WTC11 (cell line): ENCODE measurements at regions not wholly inside any gene's neighbourhood (a gene's known extent, or its start where the extent isn't known, plus 50 kb on each side); places are given as distances from the start of the nearest gene placed in this dataset.

Experiments used
- ATAC-seq: fragments of 200-7000 bp; cut with Tn5 transposase; 2 replicates; pipeline ENCODE4 v1.10.0; 2021; ENCODE audit warnings: mild to moderate bottlenecking, moderate library complexity
- CTCF ChIA-PET: fragments of 300-600 bp; sonication (Branson Sonifier 250); formaldehyde crosslinking; loops from one replicate; lab custom pipeline; 2021; ENCODE audit warnings: antibody characterized with exemption; lab: Charles Lee
- POLR2A ChIA-PET: fragments of 350-600 bp; sonication (Branson Sonifier 250); formaldehyde crosslinking; loops from one replicate; lab custom pipeline; 2021; ENCODE audit warnings: antibody characterized with exemption; lab: Charles Lee
- DNase-seq: peaks from one replicate; pipeline ENCODE4 v3.0.0; 2021; ENCODE audit warnings: low spot score
- H3K27ac Mint-ChIP-seq: 2 replicates; pipeline ENCODE4 v1.8.0; 2021; ENCODE audit warnings: mixed read lengths
- H3K27me3 Mint-ChIP-seq: 2 replicates; pipeline ENCODE4 v1.8.0; 2021; ENCODE audit warnings: low read depth, mild to moderate bottlenecking, moderate library complexity, mixed read lengths
- H3K36me3 Mint-ChIP-seq: 2 replicates; pipeline ENCODE4 v1.8.0; 2021; ENCODE audit warnings: mixed read lengths
- H3K4me1 Mint-ChIP-seq: 2 replicates; pipeline ENCODE4 v1.8.0; 2022; ENCODE audit warnings: mixed read lengths
- H3K4me3 Mint-ChIP-seq: 2 replicates; pipeline ENCODE4 v1.8.0; 2021; ENCODE audit warnings: mild to moderate bottlenecking, moderate library complexity, mixed read lengths
- H3K9me3 Mint-ChIP-seq: 2 replicates; pipeline ENCODE4 v1.8.0; 2021; ENCODE audit warnings: mixed read lengths
- ATF1 ChIP-seq: sonication (generic); formaldehyde crosslinking; IDR thresholded peaks from 2 replicates; pipeline ENCODE4 v1.8.1; 2023; ENCODE audit warnings: mild to moderate bottlenecking, moderate library complexity, missing genetic modification reagents
- ELF4 ChIP-seq: sonication (generic); formaldehyde crosslinking; IDR thresholded peaks from 2 replicates; pipeline ENCODE4 v1.8.1; 2022; ENCODE audit warnings: low read depth, mild to moderate bottlenecking, moderate library complexity, missing genetic modification reagents
- EMX1 ChIP-seq: fragments of 250-450 bp; sonication (Bioruptor Pico); IDR thresholded peaks from 2 replicates; pipeline ENCODE4 v1.8.0; 2021; ENCODE audit warnings: mild to moderate bottlenecking
- ESRRA ChIP-seq: sonication (generic); formaldehyde crosslinking; IDR thresholded peaks from 2 replicates; pipeline ENCODE4 v1.8.1; 2022; ENCODE audit warnings: mild to moderate bottlenecking, missing genetic modification reagents, borderline replicate concordance
- HMGA2 ChIP-seq: fragments of 250-450 bp; sonication (Bioruptor Pico); IDR thresholded peaks from 2 replicates; pipeline ENCODE4 v1.4.0; 2021; ENCODE audit warnings: mild to moderate bottlenecking, moderate library complexity
- JAZF1 ChIP-seq: fragments of 250-450 bp; sonication (Bioruptor Pico); IDR thresholded peaks from 2 replicates; pipeline ENCODE4 v1.9.0; 2021; ENCODE audit warnings: moderate library complexity, mild to moderate bottlenecking, inconsistent platforms
- KAT7 ChIP-seq: sonication (generic); formaldehyde crosslinking; IDR thresholded peaks from 2 replicates; pipeline ENCODE4 v1.8.1; 2023; ENCODE audit warnings: missing genetic modification reagents, mild to moderate bottlenecking, borderline replicate concordance
- ZNF121 ChIP-seq: sonication (generic); formaldehyde crosslinking; IDR thresholded peaks from 2 replicates; pipeline ENCODE4 v1.8.0; 2023; ENCODE audit warnings: missing genetic modification reagents
- ZNF396 ChIP-seq: fragments of 250-450 bp; sonication (Bioruptor Pico); IDR thresholded peaks from 2 replicates; pipeline ENCODE4 v1.8.0; 2021; ENCODE audit warnings: mild to moderate bottlenecking, moderate library complexity, borderline replicate concordance
- ZNF416 ChIP-seq: fragments of 250-450 bp; sonication (Bioruptor Pico); IDR thresholded peaks from 2 replicates; pipeline ENCODE4 v1.9.0; 2021; ENCODE audit warnings: mild to moderate bottlenecking, inconsistent platforms
- TF ChIP-seq, protein P1 (sequence below): sonication (generic); formaldehyde crosslinking; IDR thresholded peaks from 2 replicates; pipeline ENCODE4 v1.8.1; 2023; ENCODE audit warnings: mild to moderate bottlenecking, missing genetic modification reagents
- TF ChIP-seq, protein P2 (sequence below): sonication (generic); formaldehyde crosslinking; conservative IDR thresholded peaks from 2 replicates; pipeline ENCODE4 v1.8.1; 2022; ENCODE audit warnings: mild to moderate bottlenecking, missing genetic modification reagents
- TF ChIP-seq, protein P3 (sequence below): sonication (generic); formaldehyde crosslinking; IDR thresholded peaks from 2 replicates; pipeline ENCODE4 v1.8.0; 2023; ENCODE audit warnings: mild to moderate bottlenecking, missing genetic modification reagents
- TF ChIP-seq, protein P4 (sequence below): fragments of 250-450 bp; sonication (Bioruptor Pico); IDR thresholded peaks from 2 replicates; pipeline ENCODE4 v2.1.2; 2022; ENCODE audit warnings: mild to moderate bottlenecking, moderate library complexity
- TF ChIP-seq, protein P5 (sequence below): fragments of 250-450 bp; sonication (Bioruptor Pico); conservative IDR thresholded peaks from 2 replicates; pipeline ENCODE4 v1.9.0; 2021; ENCODE audit warnings: mild to moderate bottlenecking
- TF ChIP-seq, protein P6 (sequence below): fragments of 250-450 bp; sonication (Bioruptor Pico); IDR thresholded peaks from 2 replicates; pipeline ENCODE4 v1.9.0; 2021; ENCODE audit warnings: moderate library complexity, mild to moderate bottlenecking, inconsistent platforms, borderline replicate concordance
- TF ChIP-seq, protein P7 (sequence below): sonication (generic); formaldehyde crosslinking; IDR thresholded peaks from 2 replicates; pipeline ENCODE4 v1.8.0; 2022; ENCODE audit warnings: mild to moderate bottlenecking, missing genetic modification reagents

DNA sequence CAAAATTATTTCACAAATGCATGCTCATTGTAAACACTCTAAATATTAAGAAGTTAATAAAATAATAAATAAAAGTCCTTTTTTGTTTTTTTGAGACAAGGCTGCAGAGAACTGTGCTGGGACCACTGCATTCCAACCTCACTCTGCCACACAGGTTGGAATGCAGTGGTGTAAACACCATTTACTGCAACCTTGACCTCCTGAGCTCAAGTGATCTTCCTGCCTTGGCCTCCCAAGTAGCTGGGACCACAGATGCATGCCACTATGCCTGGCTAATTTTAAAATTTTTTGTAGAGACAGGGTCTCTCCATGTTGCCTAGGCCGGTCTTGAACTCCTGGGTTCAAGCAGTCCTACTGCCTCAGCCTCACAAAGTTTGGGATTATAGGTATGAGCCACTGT lies 578.4 kb downstream of the ZIC1 start:
- Mint-ChIP-seq H3K27me3 (no peaks in the 10 kb centered on the region), H3K27ac (no peak overlapping the region), H3K9me3 (peaks cover 6% of the 10 kb centered on the region), H3K4me3 (no peak overlapping the region)
- ATAC-seq (peak; percentile 72), DNase-seq (no peak)
- TF ChIP-seq ATF1 (CRISPR knock-in tag) = no peak
- no peak for TF ChIP-seq KAT7 (CRISPR knock-in tag)
- TF ChIP-seq HMGA2 (CRISPR knock-in tag) = no peak
- no peak for TF ChIP-seq ESRRA (CRISPR knock-in tag)
- TF ChIP-seq, protein P1, sequence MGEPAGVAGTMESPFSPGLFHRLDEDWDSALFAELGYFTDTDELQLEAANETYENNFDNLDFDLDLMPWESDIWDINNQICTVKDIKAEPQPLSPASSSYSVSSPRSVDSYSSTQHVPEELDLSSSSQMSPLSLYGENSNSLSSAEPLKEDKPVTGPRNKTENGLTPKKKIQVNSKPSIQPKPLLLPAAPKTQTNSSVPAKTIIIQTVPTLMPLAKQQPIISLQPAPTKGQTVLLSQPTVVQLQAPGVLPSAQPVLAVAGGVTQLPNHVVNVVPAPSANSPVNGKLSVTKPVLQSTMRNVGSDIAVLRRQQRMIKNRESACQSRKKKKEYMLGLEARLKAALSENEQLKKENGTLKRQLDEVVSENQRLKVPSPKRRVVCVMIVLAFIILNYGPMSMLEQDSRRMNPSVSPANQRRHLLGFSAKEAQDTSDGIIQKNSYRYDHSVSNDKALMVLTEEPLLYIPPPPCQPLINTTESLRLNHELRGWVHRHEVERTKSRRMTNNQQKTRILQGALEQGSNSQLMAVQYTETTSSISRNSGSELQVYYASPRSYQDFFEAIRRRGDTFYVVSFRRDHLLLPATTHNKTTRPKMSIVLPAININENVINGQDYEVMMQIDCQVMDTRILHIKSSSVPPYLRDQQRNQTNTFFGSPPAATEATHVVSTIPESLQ (CRISPR knock-in tag) = no peak
- TF ChIP-seq, protein P2, sequence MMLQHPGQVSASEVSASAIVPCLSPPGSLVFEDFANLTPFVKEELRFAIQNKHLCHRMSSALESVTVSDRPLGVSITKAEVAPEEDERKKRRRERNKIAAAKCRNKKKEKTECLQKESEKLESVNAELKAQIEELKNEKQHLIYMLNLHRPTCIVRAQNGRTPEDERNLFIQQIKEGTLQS (CRISPR knock-in tag) = no peak
- no peak for TF ChIP-seq ELF4
- TF ChIP-seq, protein P3, sequence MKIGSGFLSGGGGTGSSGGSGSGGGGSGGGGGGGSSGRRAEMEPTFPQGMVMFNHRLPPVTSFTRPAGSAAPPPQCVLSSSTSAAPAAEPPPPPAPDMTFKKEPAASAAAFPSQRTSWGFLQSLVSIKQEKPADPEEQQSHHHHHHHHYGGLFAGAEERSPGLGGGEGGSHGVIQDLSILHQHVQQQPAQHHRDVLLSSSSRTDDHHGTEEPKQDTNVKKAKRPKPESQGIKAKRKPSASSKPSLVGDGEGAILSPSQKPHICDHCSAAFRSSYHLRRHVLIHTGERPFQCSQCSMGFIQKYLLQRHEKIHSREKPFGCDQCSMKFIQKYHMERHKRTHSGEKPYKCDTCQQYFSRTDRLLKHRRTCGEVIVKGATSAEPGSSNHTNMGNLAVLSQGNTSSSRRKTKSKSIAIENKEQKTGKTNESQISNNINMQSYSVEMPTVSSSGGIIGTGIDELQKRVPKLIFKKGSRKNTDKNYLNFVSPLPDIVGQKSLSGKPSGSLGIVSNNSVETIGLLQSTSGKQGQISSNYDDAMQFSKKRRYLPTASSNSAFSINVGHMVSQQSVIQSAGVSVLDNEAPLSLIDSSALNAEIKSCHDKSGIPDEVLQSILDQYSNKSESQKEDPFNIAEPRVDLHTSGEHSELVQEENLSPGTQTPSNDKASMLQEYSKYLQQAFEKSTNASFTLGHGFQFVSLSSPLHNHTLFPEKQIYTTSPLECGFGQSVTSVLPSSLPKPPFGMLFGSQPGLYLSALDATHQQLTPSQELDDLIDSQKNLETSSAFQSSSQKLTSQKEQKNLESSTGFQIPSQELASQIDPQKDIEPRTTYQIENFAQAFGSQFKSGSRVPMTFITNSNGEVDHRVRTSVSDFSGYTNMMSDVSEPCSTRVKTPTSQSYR (CRISPR knock-in tag) = no peak
- no peak for TF ChIP-seq ZNF121 (CRISPR knock-in tag)
- TF ChIP-seq, protein P4, sequence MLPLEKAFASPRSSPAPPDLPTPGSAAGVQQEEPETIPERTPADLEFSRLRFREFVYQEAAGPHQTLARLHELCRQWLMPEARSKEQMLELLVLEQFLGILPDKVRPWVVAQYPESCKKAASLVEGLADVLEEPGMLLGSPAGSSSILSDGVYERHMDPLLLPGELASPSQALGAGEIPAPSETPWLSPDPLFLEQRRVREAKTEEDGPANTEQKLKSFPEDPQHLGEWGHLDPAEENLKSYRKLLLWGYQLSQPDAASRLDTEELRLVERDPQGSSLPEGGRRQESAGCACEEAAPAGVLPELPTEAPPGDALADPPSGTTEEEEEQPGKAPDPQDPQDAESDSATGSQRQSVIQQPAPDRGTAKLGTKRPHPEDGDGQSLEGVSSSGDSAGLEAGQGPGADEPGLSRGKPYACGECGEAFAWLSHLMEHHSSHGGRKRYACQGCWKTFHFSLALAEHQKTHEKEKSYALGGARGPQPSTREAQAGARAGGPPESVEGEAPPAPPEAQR (CRISPR knock-in tag) = no peak
- no peak for TF ChIP-seq ZNF416
- TF ChIP-seq JAZF1 (CRISPR knock-in tag) = no peak
- TF ChIP-seq, protein P5, sequence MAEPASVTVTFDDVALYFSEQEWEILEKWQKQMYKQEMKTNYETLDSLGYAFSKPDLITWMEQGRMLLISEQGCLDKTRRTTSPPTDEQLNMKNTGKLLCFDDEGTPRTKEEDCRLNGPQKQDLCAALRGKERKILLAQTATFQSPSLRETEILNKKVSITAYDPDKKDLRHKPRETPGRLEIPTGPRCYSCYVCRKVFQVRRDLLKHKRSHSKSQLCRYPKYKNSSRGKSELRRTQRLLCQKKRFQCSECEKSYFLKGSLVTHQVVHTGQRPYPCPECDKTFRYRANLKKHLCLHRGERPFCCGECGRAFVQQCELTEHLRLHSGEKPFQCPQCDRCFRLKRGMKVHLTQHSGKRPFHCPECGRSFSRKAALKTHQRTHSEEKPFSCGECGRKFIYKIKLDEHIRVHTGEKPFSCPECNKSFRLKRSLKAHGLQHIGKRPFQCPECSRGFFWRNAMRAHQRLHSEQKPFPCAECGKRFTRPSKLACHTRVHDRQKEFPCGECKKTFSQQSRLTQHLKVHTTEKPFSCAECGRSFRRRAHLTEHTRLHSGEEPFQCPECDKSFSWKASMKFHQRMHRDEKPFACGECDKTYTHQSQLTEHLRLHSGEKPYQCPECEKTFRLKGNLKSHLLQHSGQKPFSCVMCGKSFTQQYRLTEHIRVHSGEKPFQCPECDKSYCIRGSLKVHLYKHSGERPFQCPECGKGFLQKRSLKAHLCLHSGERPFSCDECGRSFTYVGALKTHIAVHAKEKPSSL (CRISPR knock-in tag) = no peak
- no peak for TF ChIP-seq EMX1 (CRISPR knock-in tag)
- TF ChIP-seq, protein P6, sequence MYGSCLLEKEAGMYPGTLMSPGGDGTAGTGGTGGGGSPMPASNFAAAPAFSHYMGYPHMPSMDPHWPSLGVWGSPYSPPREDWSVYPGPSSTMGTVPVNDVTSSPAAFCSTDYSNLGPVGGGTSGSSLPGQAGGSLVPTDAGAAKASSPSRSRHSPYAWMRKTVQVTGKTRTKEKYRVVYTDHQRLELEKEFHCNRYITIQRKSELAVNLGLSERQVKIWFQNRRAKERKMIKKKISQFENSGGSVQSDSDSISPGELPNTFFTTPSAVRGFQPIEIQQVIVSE (CRISPR knock-in tag) = no peak
- TF ChIP-seq, protein P7, sequence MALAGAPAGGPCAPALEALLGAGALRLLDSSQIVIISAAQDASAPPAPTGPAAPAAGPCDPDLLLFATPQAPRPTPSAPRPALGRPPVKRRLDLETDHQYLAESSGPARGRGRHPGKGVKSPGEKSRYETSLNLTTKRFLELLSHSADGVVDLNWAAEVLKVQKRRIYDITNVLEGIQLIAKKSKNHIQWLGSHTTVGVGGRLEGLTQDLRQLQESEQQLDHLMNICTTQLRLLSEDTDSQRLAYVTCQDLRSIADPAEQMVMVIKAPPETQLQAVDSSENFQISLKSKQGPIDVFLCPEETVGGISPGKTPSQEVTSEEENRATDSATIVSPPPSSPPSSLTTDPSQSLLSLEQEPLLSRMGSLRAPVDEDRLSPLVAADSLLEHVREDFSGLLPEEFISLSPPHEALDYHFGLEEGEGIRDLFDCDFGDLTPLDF = no peak
- no peak for TF ChIP-seq ZNF396 (CRISPR knock-in tag)
- TF ChIP-seq, all 79 proteins: peak for 0
- CTCF ChIA-PET = no interaction called here
- POLR2A ChIA-PET = interaction anchor here (0.6 kb wide), 1 partner anchor 1326 kb away, joined by 4 read pairs; no protein-coding TSS in a partner anchor
- Mint-ChIP-seq H3K36me3 (peaks cover 2% of the 10 kb centered on the region; the same call in 1 of the 2 replicates), H3K4me1 (no peaks in the 10 kb centered on the region)
